GDM1 (cell line): ENCODE measurements at regions not wholly inside any gene's neighbourhood (a gene's known extent, or its start where the extent isn't known, plus 50 kb on each side); places are given as distances from the start of the nearest gene placed in this dataset.

Source experiments
- DNase-seq: peaks from one replicate; lab custom pipeline; 2025; lab: John Stamatoyannopoulos, UW

- DNase-seq = no peak
Observed at GRCh38 chr9:28741459-28741858, 1168.2 kb upstream of the C9orf72 start.

GRCh38 chr9:28747351-28747985, 1174.2 kb upstream of the C9orf72 start:
- DNase-seq = no peak

GRCh38 chr9:28750136-28750535, 1176.9 kb upstream of the C9orf72 start:
- no peak for DNase-seq

- DNase-seq = no peak
Observed at GRCh38 chr9:28758341-28758740, 1185.1 kb upstream of the C9orf72 start.

GRCh38 chr9:28758971-28759370, 1185.7 kb upstream of the C9orf72 start:
- no peak for DNase-seq

GRCh38 chr9:28762167-28762566, 1188.9 kb upstream of the C9orf72 start:
- no peak for DNase-seq

- DNase-seq = no peak
Observed at GRCh38 chr9:28764532-28764931, 1191.3 kb upstream of the C9orf72 start.

- DNase-seq = no peak
Observed at GRCh38 chr9:28770226-28770625, 1196.9 kb upstream of the C9orf72 start.

GRCh38 chr9:28770827-28771226, 1197.5 kb upstream of the C9orf72 start:
- DNase-seq = no peak

GRCh38 chr9:28774433-28775235, 1201.4 kb upstream of the C9orf72 start:
- DNase-seq = no peak

GRCh38 chr9:28779243-28779642, 1206.0 kb upstream of the C9orf72 start:
- no peak for DNase-seq

GRCh38 chr9:28781481-28781880, 1208.2 kb upstream of the C9orf72 start:
- DNase-seq = no peak

- no peak for DNase-seq
Observed at GRCh38 chr9:28782630-28783029, 1209.3 kb upstream of the C9orf72 start.

GRCh38 chr9:28792716-28793115, 1219.4 kb upstream of the C9orf72 start:
- no peak for DNase-seq

- DNase-seq = no peak
Observed at GRCh38 chr9:28799876-28800275, 1226.6 kb upstream of the C9orf72 start.

- DNase-seq = no peak
Observed at GRCh38 chr9:28801144-28801799, 1228.0 kb upstream of the C9orf72 start.

- no peak for DNase-seq
Observed at GRCh38 chr9:28805197-28805596, 1231.9 kb upstream of the C9orf72 start.

GRCh38 chr9:28808042-28808441, 1234.8 kb upstream of the C9orf72 start:
- DNase-seq = no peak

GRCh38 chr9:28810388-28811075, 1237.3 kb upstream of the C9orf72 start:
- no peak for DNase-seq

- DNase-seq = no peak
Observed at GRCh38 chr9:28820741-28821140, 1247.5 kb upstream of the C9orf72 start.

- DNase-seq = no peak
Observed at GRCh38 chr9:28821240-28821639, 1248.0 kb upstream of the C9orf72 start.

- DNase-seq = no peak
Observed at GRCh38 chr9:28824432-28824963, 1251.2 kb upstream of the C9orf72 start.
